ENCODE measurements at regions not wholly inside any gene's neighbourhood (a gene's known extent, or its start where the extent isn't known, plus 50 kb on each side); places are given as distances from the start of the nearest gene placed in this dataset.

DNA sequence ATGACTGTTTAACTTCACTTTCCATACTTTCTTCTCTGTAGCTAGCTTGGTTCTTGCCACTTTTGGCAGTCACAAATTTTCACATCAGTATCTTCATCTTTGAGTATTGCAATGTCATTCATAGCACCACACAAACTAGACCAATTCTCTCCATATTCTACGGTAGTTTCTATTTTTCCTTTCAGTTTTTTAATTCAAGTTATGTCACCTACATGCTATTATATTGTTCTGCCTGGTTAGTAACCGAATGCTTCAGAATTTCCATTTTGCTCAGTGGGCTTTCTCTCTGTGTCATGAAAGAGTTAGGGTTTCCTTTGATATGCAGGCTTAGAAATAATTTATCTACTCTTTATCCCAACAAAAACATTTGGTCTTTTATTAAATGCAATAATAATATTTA, 896.5 kb downstream of the GATA3 start:
- no peaks in the 10 kb centered on the region for H3K27me3 ChIP-seq (ENCODE audit: insufficient read depth, low read length)
- TF ChIP-seq ZFX (IDR thresholded peaks at IDR 0.05) (no peak), YY1 (IDR thresholded peaks at IDR 0.05; ENCODE audit: extremely low read depth, insufficient replicate concordance, low read depth, low read length) (no peak), SIN3A (IDR thresholded peaks at IDR 0.05; ENCODE audit: low read depth) (no peak), RAD21 (IDR thresholded peaks at IDR 0.05; ENCODE audit: low read depth) (no peak), CEBPB (IDR thresholded peaks at IDR 0.05; ENCODE audit: low read depth) (no peak), POLR2AphosphoS5 (IDR thresholded peaks at IDR 0.05; ENCODE audit: low read depth, low read length) (no peak), POLR2A (IDR thresholded peaks at IDR 0.05; ENCODE audit: borderline replicate concordance, extremely low read depth, insufficient read depth, insufficient read length) (no peak), TCF7L2 (IDR thresholded peaks at IDR 0.05; ENCODE audit: borderline replicate concordance, extremely low read depth, insufficient read depth, insufficient read length) (no peak), MAX (IDR thresholded peaks at IDR 0.05) (no peak), REST (IDR thresholded peaks at IDR 0.05; ENCODE audit: low read depth) (no peak), EGR1 (IDR thresholded peaks at IDR 0.05; ENCODE audit: low read depth) (no peak), ELF1 (IDR thresholded peaks at IDR 0.05; ENCODE audit: borderline replicate concordance, low read depth) (no peak), JUND (IDR thresholded peaks at IDR 0.05) (no peak), EZH2phosphoT487 (IDR thresholded peaks at IDR 0.05; ENCODE audit: borderline replicate concordance) (no peak), ZNF274 (IDR thresholded peaks at IDR 0.05; ENCODE audit: low read depth, low read length) (no peak)
- TF ChIP-seq, protein P1, sequence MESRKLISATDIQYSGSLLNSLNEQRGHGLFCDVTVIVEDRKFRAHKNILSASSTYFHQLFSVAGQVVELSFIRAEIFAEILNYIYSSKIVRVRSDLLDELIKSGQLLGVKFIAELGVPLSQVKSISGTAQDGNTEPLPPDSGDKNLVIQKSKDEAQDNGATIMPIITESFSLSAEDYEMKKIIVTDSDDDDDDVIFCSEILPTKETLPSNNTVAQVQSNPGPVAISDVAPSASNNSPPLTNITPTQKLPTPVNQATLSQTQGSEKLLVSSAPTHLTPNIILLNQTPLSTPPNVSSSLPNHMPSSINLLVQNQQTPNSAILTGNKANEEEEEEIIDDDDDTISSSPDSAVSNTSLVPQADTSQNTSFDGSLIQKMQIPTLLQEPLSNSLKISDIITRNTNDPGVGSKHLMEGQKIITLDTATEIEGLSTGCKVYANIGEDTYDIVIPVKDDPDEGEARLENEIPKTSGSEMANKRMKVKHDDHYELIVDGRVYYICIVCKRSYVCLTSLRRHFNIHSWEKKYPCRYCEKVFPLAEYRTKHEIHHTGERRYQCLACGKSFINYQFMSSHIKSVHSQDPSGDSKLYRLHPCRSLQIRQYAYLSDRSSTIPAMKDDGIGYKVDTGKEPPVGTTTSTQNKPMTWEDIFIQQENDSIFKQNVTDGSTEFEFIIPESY (IDR thresholded peaks at IDR 0.05; ENCODE audit: extremely low read depth, insufficient replicate concordance, low read length) = no peak
- TF ChIP-seq, protein P2, sequence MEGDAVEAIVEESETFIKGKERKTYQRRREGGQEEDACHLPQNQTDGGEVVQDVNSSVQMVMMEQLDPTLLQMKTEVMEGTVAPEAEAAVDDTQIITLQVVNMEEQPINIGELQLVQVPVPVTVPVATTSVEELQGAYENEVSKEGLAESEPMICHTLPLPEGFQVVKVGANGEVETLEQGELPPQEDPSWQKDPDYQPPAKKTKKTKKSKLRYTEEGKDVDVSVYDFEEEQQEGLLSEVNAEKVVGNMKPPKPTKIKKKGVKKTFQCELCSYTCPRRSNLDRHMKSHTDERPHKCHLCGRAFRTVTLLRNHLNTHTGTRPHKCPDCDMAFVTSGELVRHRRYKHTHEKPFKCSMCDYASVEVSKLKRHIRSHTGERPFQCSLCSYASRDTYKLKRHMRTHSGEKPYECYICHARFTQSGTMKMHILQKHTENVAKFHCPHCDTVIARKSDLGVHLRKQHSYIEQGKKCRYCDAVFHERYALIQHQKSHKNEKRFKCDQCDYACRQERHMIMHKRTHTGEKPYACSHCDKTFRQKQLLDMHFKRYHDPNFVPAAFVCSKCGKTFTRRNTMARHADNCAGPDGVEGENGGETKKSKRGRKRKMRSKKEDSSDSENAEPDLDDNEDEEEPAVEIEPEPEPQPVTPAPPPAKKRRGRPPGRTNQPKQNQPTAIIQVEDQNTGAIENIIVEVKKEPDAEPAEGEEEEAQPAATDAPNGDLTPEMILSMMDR (IDR thresholded peaks at IDR 0.05 in 2 of 3, conservative IDR thresholded peaks at IDR 0.05 in 1 of 3; ENCODE audit: borderline replicate concordance in 1 of 3, insufficient read depth in 1 of 3, low read depth in 2 of 3, low read length in 2 of 3) = no peak
- no peak overlapping the region for H3K9ac ChIP-seq (ENCODE audit: low read length)
- no peak overlapping the region for H3K4me2 ChIP-seq (ENCODE audit: low read length)
- H3K27ac ChIP-seq (ENCODE audit: low read depth, low read length) = no peak overlapping the region
- ChIA-PET POLR2A (no interaction called here), CTCF (no interaction called here), RAD21 (ENCODE audit: low non-redundant PET in 1 of 2, low total read pairs in 2 of 2, uncharacterized antibody in 2 of 2, unreplicated experiment in 2 of 2) (no interaction called here)
- no peaks in the 10 kb centered on the region for H3K36me3 ChIP-seq (ENCODE audit: control insufficient read depth in 1 of 2, insufficient read depth in 2 of 2, low read length in 2 of 2)
- H3K9me3 ChIP-seq (ENCODE audit: control insufficient read depth in 1 of 2, insufficient read depth in 1 of 2, low read depth in 1 of 2, low read length in 2 of 2) = peaks cover 7 to 13% of the 10 kb centered on the region in 2 experiments; a peak in 2 of 4 replicates
- no peaks in the 10 kb centered on the region for H3K79me2 ChIP-seq (ENCODE audit: insufficient read depth, low read length)
- ATAC-seq (no peak), DNase-seq (ENCODE audit: low read depth, low spot score) (no peak)
- H3K4me1 ChIP-seq (ENCODE audit: control insufficient read depth in 1 of 2, insufficient read depth in 2 of 2, low read length in 2 of 2) = no peaks in the 10 kb centered on the region
- H3K9me2 ChIP-seq (ENCODE audit: insufficient read depth) = no peaks in the 10 kb centered on the region
- no peak overlapping the region for H2AFZ ChIP-seq (ENCODE audit: low read depth, low read length, poor library complexity, severe bottlenecking)
- H3K4me3 ChIP-seq (replicated peaks in 1 of 2; ENCODE audit: low read depth in 1 of 2, low read length in 2 of 2) = no peak overlapping the region
- H4K20me1 ChIP-seq (ENCODE audit: insufficient read depth) = no peaks in the 10 kb centered on the region
- intact Hi-C loops (cut with micrococcal nuclease) = no loop called here
- BruUV-seq (replicated peaks) = no TSS peak

Data from HCT116 (cell line).